Stomach (tissue), 8 donors: ENCODE measurements at regions not wholly inside any gene's neighbourhood (a gene's known extent, or its start where the extent isn't known, plus 50 kb on each side); places are given as distances from the start of the nearest gene placed in this dataset.
A peak's percentile ranks its signal among the peaks of the same experiment; 100 is the strongest.

Experiments
- DNase-seq, 2 donors: peaks; one replicate each; pipeline versions ENCODE4 v3.0.0 to v3.0.0-alpha.2; 2013 to 2019
- H3K27ac ChIP-seq, 5 donors: fragments of 200-600 bp in 4 of 5; sonication (generic) in 4 of 5; one replicate each; pipeline ENCODE4 v1.5.1; 2013 to 2019; ENCODE audit warnings: mild to moderate bottlenecking in 1 of 5, moderate library complexity in 1 of 5
- H3K27me3 ChIP-seq, 3 donors: fragments of 200-600 bp; sonication (generic); one replicate each; pipeline ENCODE4 v1.5.1; 2017 to 2019; ENCODE audit warnings: mixed run types in 1 of 3
- H3K36me3 ChIP-seq, 4 donors: fragments of 200-600 bp; sonication (generic); 1 replicate in 3 of 4; 2 replicates in 1 of 4; pipeline ENCODE4 v1.5.1; 2016 to 2019
- H3K4me1 ChIP-seq, 4 donors: fragments of 200-600 bp; sonication (generic); one replicate each; pipeline ENCODE4 v1.5.1; 2016 to 2019
- H3K4me3 ChIP-seq, 4 donors: fragments of 200-600 bp; sonication (generic) in 3 of 4; one replicate each; pipeline ENCODE4 v1.5.1; 2016 to 2019; ENCODE audit warnings: mild to moderate bottlenecking in 1 of 4
- H3K9me3 ChIP-seq, 4 donors: fragments of 200-600 bp; sonication (generic); one replicate each; pipeline ENCODE4 v1.5.1; 2016 to 2019
- EP300 ChIP-seq: sonication (generic); formaldehyde crosslinking; IDR thresholded peaks from one replicate; pipeline ENCODE4 v1.6.1; 2017; ENCODE audit warnings: antibody characterized with exemption
- POLR2A ChIP-seq, 4 donors: fragments of 450-650 bp; IDR thresholded peaks; one replicate each; pipeline ENCODE4 v1.6.1; 2016; ENCODE audit warnings: antibody characterized with exemption in 4 of 4, control low read depth in 2 of 4, mild to moderate bottlenecking in 1 of 4, moderate library complexity in 1 of 4
- POLR2AphosphoS5 ChIP-seq, 3 donors: sonication (generic); formaldehyde crosslinking; IDR thresholded peaks; one replicate each; pipeline ENCODE4 v1.6.1; 2016; ENCODE audit warnings: antibody characterized with exemption in 3 of 3
- WGBS, 5 donors: extraction: QIAGEN DNeasy Blood & Tissue Kit in 3 of 5; methylation state at CpG; one replicate each; pipeline versions ENCODE4 v1.1.5 to v1.1.7; 2013 to 2018; 5-methylcytosine and 5-hydroxymethylcytosine counted together
- intact Hi-C: fragments of 100-400 bp; cut with DNase I; formaldehyde crosslinking; loops from one replicate; pipeline ENCODE4 v1.15.1; 2023; ENCODE audit warnings: low total_unique reads
- TF ChIP-seq, protein P1 (sequence below), 7 experiments: fragments of 450-650 bp in 4 of 7; fragments of 200-600 bp in 3 of 7; sonication (generic) in 3 of 7; IDR thresholded peaks; one replicate each; pipeline ENCODE4 v1.5.1; 2016 to 2019; ENCODE audit warnings: antibody characterized with exemption in 7 of 7, control low read depth in 2 of 7, mild to moderate bottlenecking in 1 of 7
- donor health status: healthy with polysubstance abuse.
- donor health status: Bipolar disorder and iron deficiency.
- donor health status: healthy.

GRCh38 chr18:41899535-41899934, 55.5 kb upstream of the PIK3C3 start:
- Histone ChIP-seq H3K9me3 (peaks cover 0 to 15% (median 9%) of the 10 kb centered on the region in 4 donors), H3K4me1 (no peaks in the 10 kb centered on the region), H3K4me3 (no peak overlapping the region), H3K36me3 (no peaks in the 10 kb centered on the region), H3K27ac (no peak overlapping the region), H3K27me3 (no peaks in the 10 kb centered on the region)
- DNase-seq = no peak
- intact Hi-C loops = no loop called here
- TF ChIP-seq, protein P1, sequence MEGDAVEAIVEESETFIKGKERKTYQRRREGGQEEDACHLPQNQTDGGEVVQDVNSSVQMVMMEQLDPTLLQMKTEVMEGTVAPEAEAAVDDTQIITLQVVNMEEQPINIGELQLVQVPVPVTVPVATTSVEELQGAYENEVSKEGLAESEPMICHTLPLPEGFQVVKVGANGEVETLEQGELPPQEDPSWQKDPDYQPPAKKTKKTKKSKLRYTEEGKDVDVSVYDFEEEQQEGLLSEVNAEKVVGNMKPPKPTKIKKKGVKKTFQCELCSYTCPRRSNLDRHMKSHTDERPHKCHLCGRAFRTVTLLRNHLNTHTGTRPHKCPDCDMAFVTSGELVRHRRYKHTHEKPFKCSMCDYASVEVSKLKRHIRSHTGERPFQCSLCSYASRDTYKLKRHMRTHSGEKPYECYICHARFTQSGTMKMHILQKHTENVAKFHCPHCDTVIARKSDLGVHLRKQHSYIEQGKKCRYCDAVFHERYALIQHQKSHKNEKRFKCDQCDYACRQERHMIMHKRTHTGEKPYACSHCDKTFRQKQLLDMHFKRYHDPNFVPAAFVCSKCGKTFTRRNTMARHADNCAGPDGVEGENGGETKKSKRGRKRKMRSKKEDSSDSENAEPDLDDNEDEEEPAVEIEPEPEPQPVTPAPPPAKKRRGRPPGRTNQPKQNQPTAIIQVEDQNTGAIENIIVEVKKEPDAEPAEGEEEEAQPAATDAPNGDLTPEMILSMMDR (IDR thresholded peaks at IDR 0.05) = no peak
- TF ChIP-seq EP300 = no peak
- TF ChIP-seq POLR2AphosphoS5 (IDR thresholded peaks at IDR 0.05) = no peak
- TF ChIP-seq POLR2A (IDR thresholded peaks at IDR 0.05) = no peak
- 86 to 94% (median 90%) methylated on average over 2 of the region's 2 CpGs for WGBS, 5 donors

- TF ChIP-seq POLR2AphosphoS5 (IDR thresholded peaks at IDR 0.05) = no peak
- no peak for TF ChIP-seq EP300
- no peak for TF ChIP-seq POLR2A (IDR thresholded peaks at IDR 0.05)
- TF ChIP-seq, protein P1 (IDR thresholded peaks at IDR 0.05) = no peak
- no peak for DNase-seq
- Histone ChIP-seq H3K4me3 (no peak overlapping the region), H3K36me3 (no peaks in the 10 kb centered on the region), H3K4me1 (no peaks in the 10 kb centered on the region), H3K27ac (no peak overlapping the region), H3K9me3 (peaks cover 0 to 15% (median 10%) of the 10 kb centered on the region in 4 donors), H3K27me3 (no peaks in the 10 kb centered on the region)
- intact Hi-C loops = no loop called here
Observed at GRCh38 chr18:41893432-41893831, 61.6 kb upstream of the PIK3C3 start.

DNA sequence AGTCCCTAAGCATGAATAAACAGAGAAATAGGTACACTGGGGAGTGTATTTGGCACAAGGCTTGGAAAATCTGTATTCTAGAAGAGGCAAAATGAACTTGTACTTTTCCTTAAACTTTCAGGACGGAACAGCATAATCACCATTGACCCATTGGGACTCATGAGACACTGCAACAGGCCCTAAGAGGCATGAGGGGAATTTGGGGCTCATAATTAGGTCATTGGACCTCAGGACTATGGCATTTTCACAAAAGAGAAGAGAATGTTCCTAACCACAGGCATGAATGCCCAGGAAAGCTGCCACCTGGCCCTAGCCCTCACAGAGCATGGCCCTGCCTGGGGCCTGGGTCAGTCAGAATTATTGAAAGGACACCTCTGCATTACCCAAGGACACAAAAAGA, 67.9 kb upstream of the PIK3C3 start:
- no peaks in the 10 kb centered on the region for H3K9me3 ChIP-seq
- no peak overlapping the region for H3K4me3 ChIP-seq
- H3K4me1 ChIP-seq = no peaks in the 10 kb centered on the region
- no peaks in the 10 kb centered on the region for H3K27me3 ChIP-seq
- WGBS, 5 donors = 0 to 75% (median 38%) methylated on average over 1 of the region's 1 CpG
- TF ChIP-seq, protein P1 (IDR thresholded peaks at IDR 0.05) = no peak
- TF ChIP-seq EP300 = no peak
- no peak for TF ChIP-seq POLR2AphosphoS5 (IDR thresholded peaks at IDR 0.05)
- TF ChIP-seq POLR2A (IDR thresholded peaks at IDR 0.05) = no peak
- intact Hi-C loops = no loop called here
- H3K27ac ChIP-seq = no peak overlapping the region
- H3K36me3 ChIP-seq = no peaks in the 10 kb centered on the region
- DNase-seq = no peak

DNA sequence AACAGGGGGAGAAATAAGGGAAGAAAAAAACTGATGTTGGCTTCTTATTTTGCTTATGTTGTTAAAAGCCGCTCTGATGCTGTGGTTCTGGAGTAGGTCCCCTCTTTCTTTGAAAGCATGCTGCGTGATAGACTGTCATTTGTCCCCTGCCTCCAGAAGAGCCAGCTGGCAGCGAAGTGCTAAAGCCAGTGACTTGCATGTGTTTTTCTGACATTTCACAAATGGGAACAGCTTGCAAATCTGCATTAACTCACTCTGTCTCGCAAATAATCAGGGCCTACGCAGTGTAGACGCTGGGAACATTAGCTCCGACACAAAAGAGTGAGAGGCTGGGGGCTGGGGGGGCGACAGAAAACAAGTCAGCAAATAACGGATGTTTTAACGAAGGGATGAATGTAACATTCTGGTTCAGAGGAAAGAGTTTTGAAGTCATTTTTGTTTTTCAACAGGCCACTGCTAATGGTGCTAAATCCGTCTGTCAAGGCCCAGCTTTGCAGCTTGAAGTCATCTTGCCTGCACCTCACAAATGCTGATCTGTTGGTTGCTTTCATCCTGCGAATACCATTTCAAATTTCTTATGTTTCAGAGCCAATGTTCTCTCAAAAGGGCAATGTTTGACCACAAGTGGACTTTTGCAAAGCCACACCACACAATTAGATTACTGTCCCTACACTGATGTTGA, 68.8 kb upstream of the PIK3C3 start:
- Histone ChIP-seq H3K27ac (no peak overlapping the region), H3K4me3 (no peak overlapping the region), H3K36me3 (no peaks in the 10 kb centered on the region), H3K4me1 (no peaks in the 10 kb centered on the region), H3K9me3 (no peaks in the 10 kb centered on the region), H3K27me3 (no peaks in the 10 kb centered on the region)
- intact Hi-C loops = no loop called here
- DNase-seq = peak in 1 of 2 donors; percentile 14
- TF ChIP-seq POLR2AphosphoS5 (IDR thresholded peaks at IDR 0.05) (no peak), POLR2A (IDR thresholded peaks at IDR 0.05) (no peak)
- TF ChIP-seq, protein P1 (IDR thresholded peaks at IDR 0.05) = no peak
- 61 to 80% (median 73%) methylated on average over 12 of the region's 12 CpGs for WGBS, 5 donors
